ENCODE measurements at regions not wholly inside any gene's neighbourhood (a gene's known extent, or its start where the extent isn't known, plus 50 kb on each side); places are given as distances from the start of the nearest gene placed in this dataset.

DNA sequence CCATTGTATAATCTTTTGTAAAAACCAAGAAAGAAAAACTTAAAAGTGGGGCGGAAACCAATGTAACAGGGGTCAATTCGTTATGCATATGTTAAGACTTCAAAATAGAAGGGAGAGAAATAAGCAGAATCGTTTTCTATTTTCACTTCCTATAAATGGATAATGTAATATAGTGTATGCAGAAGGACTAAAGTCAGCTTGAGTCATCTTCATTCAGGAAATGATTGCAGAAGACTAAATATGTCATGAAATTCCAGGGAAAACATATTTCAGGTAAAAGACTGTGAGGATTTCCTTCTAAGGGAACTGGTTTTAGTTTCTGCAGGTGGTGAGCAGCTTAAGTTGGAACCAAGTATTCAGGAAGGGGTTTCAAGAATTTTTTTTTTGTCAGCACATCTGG is 753.3 kb downstream of the IRX1 start:
- DNase-seq, result no peak

- DNase-seq, result no peak
These were observed 760.6 kb downstream of the IRX1 start for GRCh38 chr5:4356201-4356600.

GRCh38 chr5:4359847-4360246 is 764.2 kb downstream of the IRX1 start:
- no peak for DNase-seq

- DNase-seq, result no peak
These were observed 766.1 kb downstream of the IRX1 start for GRCh38 chr5:4361753-4362152.

DNA sequence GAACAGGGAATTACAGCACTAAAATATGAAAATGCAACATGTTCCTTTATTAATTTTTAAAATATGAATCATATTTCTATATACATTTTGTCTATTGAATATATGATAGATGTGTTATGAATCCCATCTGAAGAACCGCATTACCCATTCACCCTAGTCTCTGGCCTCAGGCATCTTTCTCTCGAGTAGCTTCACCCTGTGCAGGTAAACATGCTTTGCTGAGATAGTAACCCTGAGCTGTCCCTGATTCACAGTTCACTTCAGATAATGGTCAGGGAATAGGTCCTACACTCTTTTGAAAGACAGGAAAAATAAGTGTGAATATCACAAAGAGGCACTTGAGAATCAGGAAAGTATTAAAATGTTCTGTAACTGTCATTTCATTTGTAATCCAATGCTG is 766.8 kb downstream of the IRX1 start:
- no peak for DNase-seq

- no peak for DNase-seq
These were observed 767.4 kb downstream of the IRX1 start for GRCh38 chr5:4363045-4363444.

DNA sequence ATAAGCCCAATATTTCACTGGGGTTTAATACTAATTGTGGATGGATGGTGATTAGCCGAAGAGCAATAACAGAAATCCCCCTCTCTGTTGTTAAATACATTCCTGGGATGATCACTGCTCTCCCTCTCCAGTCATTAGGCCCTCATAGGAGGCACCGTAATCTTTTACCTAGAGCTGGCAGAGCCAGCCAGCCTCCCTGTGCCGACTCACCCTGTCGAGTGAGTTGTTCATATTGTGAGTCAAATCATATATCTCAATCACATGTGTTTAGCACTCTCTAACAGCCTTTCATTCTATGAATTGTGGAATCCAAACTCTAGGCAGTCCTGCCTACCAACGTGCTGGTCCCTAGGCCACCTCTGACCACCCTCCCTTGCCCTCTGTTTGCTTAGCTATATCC is 771.0 kb downstream of the IRX1 start:
- DNase-seq, result no peak

DNA sequence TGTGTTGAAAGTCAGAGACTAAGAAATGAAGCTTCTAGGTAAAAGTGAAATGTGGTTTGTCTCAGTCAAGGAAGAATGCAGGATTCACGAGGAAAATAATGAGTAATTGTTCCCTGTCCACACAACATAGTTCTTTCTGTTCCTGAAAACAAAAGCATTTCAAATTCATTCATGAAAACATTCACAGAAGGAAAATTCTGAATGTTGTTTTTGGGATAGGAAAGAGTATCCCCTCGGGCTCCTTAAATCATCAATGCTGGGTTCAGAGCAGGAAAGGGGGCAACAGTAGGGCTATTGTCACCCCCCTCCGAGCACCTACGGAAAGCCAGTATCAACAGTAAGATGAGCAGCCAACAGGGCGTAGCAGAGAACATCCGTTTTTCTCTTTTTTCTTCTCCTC is 769.9 kb upstream of the ADAMTS16 start:
- DNase-seq, result no peak

GRCh38 chr5:4372481-4372880 is 767.6 kb upstream of the ADAMTS16 start:
- no peak for DNase-seq

DNA sequence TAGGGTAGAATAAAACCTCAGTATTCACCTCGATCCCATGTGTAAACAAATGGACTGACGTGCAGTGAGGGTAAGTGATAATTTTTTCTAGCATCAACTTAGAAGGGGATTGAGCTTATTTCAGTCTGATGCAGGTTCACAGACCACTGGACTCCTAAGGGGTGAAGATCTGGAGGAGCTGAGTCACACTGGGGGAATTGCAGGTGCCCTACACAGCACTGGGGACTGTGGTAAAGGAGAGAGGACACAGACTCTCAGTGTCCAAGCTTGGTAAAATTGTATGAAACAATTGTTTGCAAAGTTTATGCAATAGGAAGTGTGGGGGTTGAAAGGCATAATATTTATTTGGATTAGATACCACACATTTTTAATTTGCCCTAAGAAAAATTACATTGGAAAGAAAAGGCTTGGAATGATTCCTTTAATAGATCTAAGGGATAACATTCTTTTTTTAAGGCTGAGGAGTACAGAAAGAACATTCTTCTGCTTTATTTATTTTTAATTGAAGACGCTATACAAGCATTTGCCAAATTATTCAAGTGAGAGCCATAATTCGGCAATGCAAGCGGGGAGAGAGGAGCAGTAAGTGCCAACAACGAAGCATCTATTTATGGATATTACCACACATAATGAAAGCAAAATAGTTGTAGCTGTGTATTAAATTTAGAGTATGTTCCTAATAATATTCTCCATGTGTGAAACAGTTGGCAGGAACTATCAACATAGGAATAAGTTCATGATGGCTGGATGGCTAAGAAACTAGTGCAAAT is 766.9 kb upstream of the ADAMTS16 start:
- no peak for DNase-seq

- DNase-seq, result no peak
These were observed 765.3 kb upstream of the ADAMTS16 start for GRCh38 chr5:4374866-4375265.

- DNase-seq, result no peak
These were observed 764.5 kb upstream of the ADAMTS16 start for GRCh38 chr5:4375640-4376039.

- DNase-seq, result no peak
These were observed 757.0 kb upstream of the ADAMTS16 start for GRCh38 chr5:4383102-4383501.

GRCh38 chr5:4383518-4384198 is 756.5 kb upstream of the ADAMTS16 start:
- DNase-seq, result no peak

- DNase-seq, result no peak
These were observed 755.5 kb upstream of the ADAMTS16 start for GRCh38 chr5:4384649-4385048.

DNA sequence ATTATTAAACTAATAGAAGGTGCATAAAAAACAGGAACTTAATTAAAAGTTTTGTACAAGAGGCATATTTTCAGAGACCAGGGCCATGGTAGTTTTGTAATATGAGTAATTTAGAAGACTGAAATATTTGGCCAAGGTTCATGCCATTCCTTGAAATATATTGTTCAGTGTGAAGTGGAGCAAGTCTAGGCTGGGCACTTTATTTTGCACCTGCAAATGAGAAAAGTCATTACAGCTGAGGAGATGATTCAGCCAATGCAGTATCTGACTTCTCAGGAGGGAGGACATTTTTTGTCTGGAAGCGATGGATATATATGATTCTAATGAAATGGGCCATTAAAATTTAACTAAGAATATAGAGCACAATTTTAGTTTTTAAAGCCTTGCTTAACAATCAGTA is 754.0 kb upstream of the ADAMTS16 start:
- no peak for DNase-seq

DNA sequence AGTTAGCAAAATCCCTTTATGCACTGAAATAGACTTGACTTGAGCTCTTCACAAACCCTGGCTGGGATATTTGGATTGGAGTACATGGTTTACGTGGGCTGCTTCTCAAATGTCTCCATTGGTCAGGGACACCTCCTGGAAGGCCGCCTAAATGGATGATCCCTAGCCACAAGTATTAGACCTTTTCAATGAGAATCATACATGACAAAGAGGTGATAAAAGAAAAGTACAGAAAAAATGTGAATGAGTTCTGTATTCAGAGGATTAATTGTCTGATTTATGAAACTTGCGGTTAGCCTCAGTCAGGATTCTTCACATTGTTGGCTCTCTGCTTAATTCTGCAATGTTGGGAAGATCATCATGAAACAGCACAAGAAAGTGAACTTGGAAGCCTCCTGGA is 752.8 kb upstream of the ADAMTS16 start:
- DNase-seq, result no peak

- no peak for DNase-seq
These were observed 744.4 kb upstream of the ADAMTS16 start for GRCh38 chr5:4395752-4396151.

GRCh38 chr5:4405614-4406219 is 734.4 kb upstream of the ADAMTS16 start:
- no peak for DNase-seq

DNA sequence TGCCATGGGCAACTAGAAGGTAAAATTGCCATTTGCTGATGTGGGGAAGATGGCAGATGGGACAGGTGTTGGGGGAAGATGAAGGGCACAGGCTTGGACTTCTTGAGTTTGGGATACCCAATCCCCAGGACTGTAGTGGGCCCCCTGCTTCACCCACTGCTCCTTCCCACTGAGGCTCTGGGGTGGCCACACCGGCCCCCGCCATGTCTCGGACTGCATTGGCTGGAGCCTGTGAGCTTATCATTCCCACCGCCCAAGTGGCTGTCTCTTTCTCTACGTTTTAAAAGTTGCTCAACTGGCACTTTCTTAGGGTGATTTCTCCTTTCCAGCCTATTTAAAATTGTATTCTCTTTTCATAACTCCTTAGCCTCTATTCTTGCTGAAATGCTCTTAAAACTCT is 730.0 kb upstream of the ADAMTS16 start:
- no peak for DNase-seq

- DNase-seq, result no peak
These were observed 728.5 kb upstream of the ADAMTS16 start for GRCh38 chr5:4411664-4412063.

- DNase-seq, result no peak
These were observed 726.1 kb upstream of the ADAMTS16 start for GRCh38 chr5:4413996-4414395.

DNA sequence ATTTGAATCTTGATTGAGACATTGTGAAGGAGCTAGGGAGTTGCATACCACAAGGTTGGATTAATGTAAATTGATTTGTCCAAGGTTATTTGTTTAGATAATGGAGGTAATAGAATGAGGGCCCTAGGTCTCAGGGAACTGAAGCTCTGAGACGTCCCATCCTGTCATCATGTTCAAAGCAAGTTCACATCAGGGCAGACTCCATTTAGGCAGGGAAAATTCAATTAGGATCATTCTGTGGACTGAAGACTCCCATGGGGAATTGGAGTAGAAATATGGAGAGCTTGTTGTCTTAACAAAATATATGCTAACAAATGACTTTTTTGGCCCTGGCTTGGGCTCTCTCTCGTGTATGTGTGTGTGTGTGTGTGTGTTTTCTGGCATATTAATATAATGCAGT is 722.0 kb upstream of the ADAMTS16 start:
- DNase-seq, result no peak

GRCh38 chr5:4419281-4419680 is 720.8 kb upstream of the ADAMTS16 start:
- no peak for DNase-seq
